Lower leg skin (tissue), 4 donors: ENCODE measurements at regions not wholly inside any gene's neighbourhood (a gene's known extent, or its start where the extent isn't known, plus 50 kb on each side); places are given as distances from the start of the nearest gene placed in this dataset.

Experiments used
- DNase-seq, 2 donors: peaks; one replicate each; pipeline ENCODE4 v3.0.0-alpha.2; 2019; ENCODE audit warnings: low spot score in 2 of 2
- H3K4me3 ChIP-seq: fragments of 200-600 bp; sonication (generic); 2 replicates; pipeline ENCODE4 v1.5.1; 2017; ENCODE audit warnings: mild to moderate bottlenecking, low read depth; ENCODE audit not compliant: poor library complexity, severe bottlenecking
- CTCF ChIP-seq, 3 donors: fragments of 450-650 bp; IDR thresholded peaks; one replicate each; pipeline ENCODE4 v1.5.1; 2016; ENCODE audit warnings: antibody characterized with exemption in 3 of 3, mild to moderate bottlenecking in 3 of 3, moderate library complexity in 2 of 3
- POLR2A ChIP-seq, 2 donors: fragments of 450-650 bp; IDR thresholded peaks; one replicate each; pipeline ENCODE4 v1.6.1; 2016 to 2017; ENCODE audit warnings: antibody characterized with exemption in 2 of 2, mild to moderate bottlenecking in 1 of 2, moderate library complexity in 1 of 2
- WGBS, 2 donors: methylation state at CpG; one replicate each; pipeline ENCODE4 v1.1.5; 2018; 5-methylcytosine and 5-hydroxymethylcytosine counted together
- intact Hi-C: fragments of 100-400 bp; cut with DNase I; formaldehyde crosslinking; loops from one replicate; pipeline ENCODE4 v1.15.0; 2023; ENCODE audit warnings: low total_unique reads

GRCh38 chr6:6918216-6918983 is 189.4 kb upstream of the RREB1 start:
- H3K4me3 ChIP-seq = no peak overlapping the region
- 51 to 54% methylated on average over 12 of the region's 12 CpGs for WGBS, 2 donors
- TF ChIP-seq CTCF (IDR thresholded peaks at IDR 0.05) = no peak
- intact Hi-C loops = no loop called here
- peak in 1 of 2 donors; percentile 39 for DNase-seq

GRCh38 chr6:6919173-6919572 is 188.6 kb upstream of the RREB1 start:
- TF ChIP-seq POLR2A (IDR thresholded peaks at IDR 0.05) (no peak), CTCF (IDR thresholded peaks at IDR 0.05) (no peak)
- intact Hi-C loops = no loop called here
- no peak for DNase-seq
- no peak overlapping the region for H3K4me3 ChIP-seq
- WGBS, 2 donors = 89 to 93% methylated on average over 2 of the region's 2 CpGs

DNA sequence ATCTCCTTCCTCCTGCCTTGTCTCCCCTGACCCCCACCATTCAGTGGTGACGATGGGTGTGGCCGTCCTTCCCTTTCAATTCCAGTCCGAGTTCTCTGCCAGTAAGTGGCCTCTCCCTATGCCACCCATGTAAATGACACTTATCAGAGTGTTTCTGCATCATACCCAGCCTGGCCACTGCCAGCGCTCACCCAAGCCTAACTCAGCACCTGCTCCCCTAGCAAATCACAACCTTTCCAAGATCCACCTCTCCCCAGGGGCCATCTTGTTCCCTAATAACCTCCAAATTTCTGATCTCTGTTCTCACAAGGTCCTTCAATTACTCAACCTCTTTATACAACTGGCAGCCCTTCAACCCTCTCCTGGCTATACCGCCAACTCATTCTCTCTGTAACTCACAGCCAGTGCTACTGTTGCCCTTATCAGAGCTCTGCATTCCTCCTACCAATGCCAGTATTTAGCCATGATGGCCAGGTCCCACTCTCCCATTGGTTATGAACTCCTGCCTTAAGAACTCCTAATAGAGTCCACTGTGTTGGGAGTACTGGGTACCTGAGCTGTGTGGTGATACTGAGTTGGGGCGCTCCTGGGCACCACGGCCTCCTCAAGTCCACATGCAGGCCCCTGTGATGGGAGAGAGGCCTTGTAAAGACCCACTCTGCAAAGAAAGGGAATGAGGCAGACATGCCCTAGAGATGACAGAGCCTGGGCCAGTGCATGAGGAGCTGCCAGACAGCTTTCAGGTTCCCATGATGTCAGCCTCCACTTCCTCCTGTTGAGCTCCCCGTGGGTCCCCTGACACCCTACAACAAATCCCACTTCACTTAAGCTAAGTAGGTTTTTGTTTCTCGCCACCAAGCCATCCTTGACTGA is 187.4 kb upstream of the RREB1 start:
- no peak overlapping the region for H3K4me3 ChIP-seq
- intact Hi-C loops = no loop called here
- WGBS, 2 donors = 66 to 78% methylated on average over 9 of the region's 9 CpGs
- no peak for DNase-seq
- TF ChIP-seq POLR2A (IDR thresholded peaks at IDR 0.05) (no peak), CTCF (IDR thresholded peaks at IDR 0.05) (no peak)

- TF ChIP-seq POLR2A (IDR thresholded peaks at IDR 0.05) (no peak), CTCF (IDR thresholded peaks at IDR 0.05) (no peak)
- no peak for DNase-seq
- 88 to 98% methylated on average over 7 of the region's 7 CpGs for WGBS, 2 donors
- intact Hi-C loops = no loop called here
- H3K4me3 ChIP-seq = no peak overlapping the region
These were observed 186.8 kb upstream of the RREB1 start for GRCh38 chr6:6920987-6921313.

- DNase-seq = no peak
- no peak overlapping the region for H3K4me3 ChIP-seq
- intact Hi-C loops = no loop called here
- TF ChIP-seq POLR2A (IDR thresholded peaks at IDR 0.05) (no peak), CTCF (IDR thresholded peaks at IDR 0.05) (no peak)
- WGBS, 2 donors = 100% methylated on average over 1 of the region's 1 CpG
These were observed 185.6 kb upstream of the RREB1 start for GRCh38 chr6:6922166-6922565.
